ENCODE measurements at regions not wholly inside any gene's neighbourhood (a gene's known extent, or its start where the extent isn't known, plus 50 kb on each side); places are given as distances from the start of the nearest gene placed in this dataset.
"Not testable (repeated sequence)": the region's sequence is repeated elsewhere in the genome, so short reads cannot be mapped to it uniquely, and the experiment has no call there.

GRCh38 chr6:14417377-14417776, 299.8 kb downstream of the CD83 start:
- WGBS, 3 donors: 96 to 100% (median 100%) methylated on average over 2 of the region's 2 CpGs

GRCh38 chr6:14419224-14419623, 301.7 kb downstream of the CD83 start:
- intact Hi-C loops (cut with DNase I); H3K36me3 ChIP-seq (ENCODE audit: insufficient read depth in 1 of 2, low read depth in 1 of 2); H3K4me1 ChIP-seq; DNase-seq; ATAC-seq; H3K9me3 ChIP-seq; H3K27ac ChIP-seq; H3K4me3 ChIP-seq; H3K27me3 ChIP-seq (ENCODE audit: insufficient read depth in 3 of 3, low read length in 2 of 3): not testable (repeated sequence)
- WGBS, 3 donors: 85 to 98% (median 97%) methylated on average over 7 of the region's 7 CpGs

More at GRCh38 chr6:14417377-14417776, 299.8 kb downstream of the CD83 start:
- H3K9me3 ChIP-seq: no peaks in the 10 kb centered on the region
- TF ChIP-seq CTCF (IDR thresholded peaks at IDR 0.05): no peak
- ATAC-seq: no peak
- intact Hi-C loops (cut with DNase I): no loop called here
- H3K36me3 ChIP-seq (ENCODE audit: insufficient read depth in 1 of 2, low read depth in 1 of 2): no peaks in the 10 kb centered on the region
- H3K4me1 ChIP-seq: no peaks in the 10 kb centered on the region
- no peak for DNase-seq
- no peak overlapping the region for H3K4me3 ChIP-seq
- peaks cover 0 to 1% (median 0%) of the 10 kb centered on the region in 3 donors for H3K27me3 ChIP-seq (ENCODE audit: insufficient read depth in 3 of 3, low read length in 2 of 3)
- no peak overlapping the region for H3K27ac ChIP-seq

GRCh38 chr6:14422061-14422460, 304.5 kb downstream of the CD83 start:
- 83 to 88% (median 86%) methylated on average over 6 of the region's 6 CpGs for WGBS, 3 donors
- intact Hi-C loops (cut with DNase I): no loop called here
- no peak for TF ChIP-seq CTCF (IDR thresholded peaks at IDR 0.05)
- DNase-seq: no peak
- Histone ChIP-seq H3K4me3 (no peak overlapping the region), H3K27ac (no peak overlapping the region), H3K9me3 (no peaks in the 10 kb centered on the region), H3K27me3 (ENCODE audit: insufficient read depth in 3 of 3, low read length in 2 of 3) (no peaks in the 10 kb centered on the region), H3K4me1 (no peaks in the 10 kb centered on the region), H3K36me3 (ENCODE audit: insufficient read depth in 1 of 2, low read depth in 1 of 2) (no peaks in the 10 kb centered on the region)
- ATAC-seq: no peak

- Histone ChIP-seq H3K4me3 (no peak overlapping the region), H3K4me1 (no peaks in the 10 kb centered on the region), H3K9me3 (no peaks in the 10 kb centered on the region), H3K27me3 (ENCODE audit: insufficient read depth in 3 of 3, low read length in 2 of 3) (no peaks in the 10 kb centered on the region), H3K36me3 (ENCODE audit: insufficient read depth in 1 of 2, low read depth in 1 of 2) (no peaks in the 10 kb centered on the region), H3K27ac (no peak overlapping the region)
- 47 to 72% (median 63%) methylated on average over 2 of the region's 2 CpGs for WGBS, 3 donors
- intact Hi-C loops (cut with DNase I): no loop called here
- no peak for TF ChIP-seq CTCF (IDR thresholded peaks at IDR 0.05)
- no peak for ATAC-seq
- no peak for DNase-seq
Observed at GRCh38 chr6:14422917-14423316, 305.3 kb downstream of the CD83 start.

- WGBS, 3 donors: 65 to 78% (median 69%) methylated on average over 5 of the region's 5 CpGs
- H3K36me3 ChIP-seq (ENCODE audit: insufficient read depth in 1 of 2, low read depth in 1 of 2): no peaks in the 10 kb centered on the region
- H3K27ac ChIP-seq: no peak overlapping the region
- intact Hi-C loops (cut with DNase I): no loop called here
- peak; percentile 27 to 67 (median 60) for ATAC-seq
- DNase-seq: no peak
- no peaks in the 10 kb centered on the region for H3K9me3 ChIP-seq
- no peaks in the 10 kb centered on the region for H3K4me1 ChIP-seq
- no peak overlapping the region for H3K4me3 ChIP-seq
- no peaks in the 10 kb centered on the region for H3K27me3 ChIP-seq (ENCODE audit: insufficient read depth in 3 of 3, low read length in 2 of 3)
- no peak for TF ChIP-seq CTCF (IDR thresholded peaks at IDR 0.05)
Observed at GRCh38 chr6:14423330-14423729, 305.8 kb downstream of the CD83 start.
